Loucy (cell line): ENCODE measurements at regions not wholly inside any gene's neighbourhood (a gene's known extent, or its start where the extent isn't known, plus 50 kb on each side); places are given as distances from the start of the nearest gene placed in this dataset.

Experiments
- H2AFZ ChIP-seq: fragments of 200-600 bp; sonication (generic); 2 replicates; pipeline ENCODE4 v1.6.0; 2016; ENCODE audit warnings: antibody characterized with exemption, mild to moderate bottlenecking, low read length, moderate library complexity
- H3F3A ChIP-seq: fragments of 200-600 bp; 2 replicates; pipeline ENCODE4 v1.6.0; 2016; ENCODE audit warnings: antibody characterized with exemption, low read depth, mild to moderate bottlenecking
- H3K27me3 ChIP-seq: fragments of 200-600 bp; sonication (generic); 2 replicates; pipeline ENCODE4 v1.6.1; 2014; ENCODE audit warnings: low read length, mild to moderate bottlenecking; ENCODE audit not compliant: insufficient read depth, poor library complexity, severe bottlenecking
- H3K36me3 ChIP-seq: fragments of 200-600 bp; sonication (generic); 2 replicates; pipeline ENCODE4 v1.6.1; 2016; ENCODE audit warnings: low read length; ENCODE audit not compliant: insufficient read depth
- H3K4me1 ChIP-seq: fragments of 200-600 bp; sonication (generic); 2 replicates; pipeline ENCODE4 v1.5.1; 2014; ENCODE audit warnings: low read length, mild to moderate bottlenecking; ENCODE audit not compliant: insufficient read depth, poor library complexity, severe bottlenecking
- H3K4me2 ChIP-seq: fragments of 200-600 bp; sonication (generic); 2 replicates; pipeline ENCODE4 v1.6.0; 2014; ENCODE audit warnings: antibody characterized with exemption, low read length, low read depth, mild to moderate bottlenecking; ENCODE audit not compliant: poor library complexity, severe bottlenecking
- H3K4me3 ChIP-seq: fragments of 200-600 bp; sonication (generic); 2 replicates; pipeline ENCODE4 v1.5.1; 2014; ENCODE audit warnings: low read length, mild to moderate bottlenecking, mixed read lengths; ENCODE audit not compliant: poor library complexity, severe bottlenecking
- H3K79me2 ChIP-seq: fragments of 200-600 bp; sonication (generic); 2 replicates; pipeline ENCODE4 v1.6.1; 2014; ENCODE audit warnings: low read length; ENCODE audit not compliant: insufficient read depth
- H3K9ac ChIP-seq: fragments of 200-600 bp; sonication (generic); 2 replicates; pipeline ENCODE4 v1.6.0; 2014; ENCODE audit warnings: mild to moderate bottlenecking, low read depth, low read length, moderate library complexity; ENCODE audit not compliant: poor library complexity, severe bottlenecking
- H3K9me2 ChIP-seq: fragments of 200-600 bp; sonication (generic); replicated peaks from 2 replicates; pipeline ENCODE4 v1.6.1; 2016; ENCODE audit warnings: low read depth, low read length, mixed read lengths
- H3K9me3 ChIP-seq: fragments of 200-600 bp; sonication (generic); 2 replicates; pipeline ENCODE4 v1.6.1; 2014; ENCODE audit warnings: mild to moderate bottlenecking, antibody characterized with exemption, low read length, low read depth; ENCODE audit not compliant: insufficient read depth
- H4K20me1 ChIP-seq: fragments of 200-600 bp; sonication (generic); 2 replicates; pipeline ENCODE4 v1.6.0; 2014; ENCODE audit warnings: antibody characterized with exemption, low read length, mild to moderate bottlenecking; ENCODE audit not compliant: insufficient read depth, poor library complexity, severe bottlenecking
- CTCF ChIP-seq: fragments of 200-600 bp; sonication (generic); conservative IDR thresholded peaks from 2 replicates; pipeline ENCODE4 v1.5.1; 2014; ENCODE audit warnings: mild to moderate bottlenecking, antibody characterized with exemption, low read length
- EZH2phosphoT487 ChIP-seq: fragments of 200-600 bp; IDR thresholded peaks from 2 replicates; pipeline ENCODE4 v1.6.1; 2018; ENCODE audit warnings: antibody characterized with exemption, mild to moderate bottlenecking, moderate library complexity, borderline replicate concordance

GRCh38 chr18:60585670-60586069, 213.1 kb upstream of the MC4R start:
- Histone ChIP-seq H3K4me3 (no peak overlapping the region), H3K4me2 (no peak overlapping the region), H3K79me2 (no peaks in the 10 kb centered on the region), H3F3A (no peaks in the 10 kb centered on the region), H3K9ac (no peak overlapping the region), H4K20me1 (no peaks in the 10 kb centered on the region), H3K36me3 (no peaks in the 10 kb centered on the region), H3K9me2 (no peaks in the 10 kb centered on the region), H3K27me3 (no peaks in the 10 kb centered on the region), H3K9me3 (no peaks in the 10 kb centered on the region), H2AFZ (no peak overlapping the region), H3K4me1 (peaks cover 4% of the 10 kb centered on the region)
- no peak for TF ChIP-seq EZH2phosphoT487
- TF ChIP-seq CTCF = no peak

- TF ChIP-seq CTCF (no peak), EZH2phosphoT487 (no peak)
- Histone ChIP-seq H3K4me3 (no peak overlapping the region), H2AFZ (no peak overlapping the region)
These were observed 220.7 kb upstream of the MC4R start for GRCh38 chr18:60593249-60593648.

GRCh38 chr18:60596928-60597327, 224.4 kb upstream of the MC4R start:
- no peak overlapping the region for H3K9ac ChIP-seq

More at GRCh38 chr18:60593249-60593648, 220.7 kb upstream of the MC4R start:
- no peaks in the 10 kb centered on the region for H3K79me2 ChIP-seq
- H3K9ac ChIP-seq = no peak overlapping the region
- H3K36me3 ChIP-seq = no peaks in the 10 kb centered on the region
- H3F3A ChIP-seq = no peaks in the 10 kb centered on the region
- H3K9me3 ChIP-seq = no peaks in the 10 kb centered on the region
- no peaks in the 10 kb centered on the region for H4K20me1 ChIP-seq
- no peaks in the 10 kb centered on the region for H3K4me1 ChIP-seq
- no peaks in the 10 kb centered on the region for H3K27me3 ChIP-seq
- no peak overlapping the region for H3K4me2 ChIP-seq
- H3K9me2 ChIP-seq = no peaks in the 10 kb centered on the region

More at GRCh38 chr18:60596928-60597327, 224.4 kb upstream of the MC4R start:
- Histone ChIP-seq H3K4me1 (no peaks in the 10 kb centered on the region), H2AFZ (no peak overlapping the region), H4K20me1 (no peaks in the 10 kb centered on the region), H3K4me3 (no peak overlapping the region), H3K9me2 (no peaks in the 10 kb centered on the region), H3K36me3 (no peaks in the 10 kb centered on the region), H3F3A (no peaks in the 10 kb centered on the region), H3K27me3 (no peaks in the 10 kb centered on the region), H3K4me2 (no peak overlapping the region), H3K79me2 (no peaks in the 10 kb centered on the region), H3K9me3 (no peaks in the 10 kb centered on the region)
- TF ChIP-seq CTCF = no peak
- TF ChIP-seq EZH2phosphoT487 = no peak
